GM19397 (cell line): ENCODE measurements at regions not wholly inside any gene's neighbourhood (a gene's known extent, or its start where the extent isn't known, plus 50 kb on each side); places are given as distances from the start of the nearest gene placed in this dataset.

Experiments
- ATAC-seq: cut with Tn5 transposase; IDR thresholded peaks from one replicate; pipeline ENCODE4 v1.9.1; 2021; ENCODE audit warnings: mild to moderate bottlenecking, moderate library complexity; ENCODE audit not compliant: unreplicated experiment

GRCh38 chr18:21991886-21992285, 177.5 kb upstream of the GATA6 start:
- no peak for ATAC-seq

GRCh38 chr18:21996351-21996826, 173.0 kb upstream of the GATA6 start:
- no peak for ATAC-seq

- no peak for ATAC-seq
Measured at GRCh38 chr18:21997207-21998143, 171.9 kb upstream of the GATA6 start.

GRCh38 chr18:21998486-21998885, 170.9 kb upstream of the GATA6 start:
- ATAC-seq = no peak

GRCh38 chr18:22001912-22002487, 167.4 kb upstream of the GATA6 start:
- ATAC-seq = no peak

- ATAC-seq = no peak
Measured at GRCh38 chr18:22005191-22005841, 164.1 kb upstream of the GATA6 start.

GRCh38 chr18:22006458-22006857, 162.9 kb upstream of the GATA6 start:
- no peak for ATAC-seq

- ATAC-seq = no peak
Measured at GRCh38 chr18:22009242-22009641, 160.1 kb upstream of the GATA6 start.

- no peak for ATAC-seq
Measured at GRCh38 chr18:22013993-22014392, 155.4 kb upstream of the GATA6 start.

GRCh38 chr18:22015156-22015555, 154.2 kb upstream of the GATA6 start:
- ATAC-seq = no peak

- ATAC-seq = no peak
Measured at GRCh38 chr18:22018366-22018765, 151.0 kb upstream of the GATA6 start.

- no peak for ATAC-seq
Measured at GRCh38 chr18:22019193-22019592, 150.2 kb upstream of the GATA6 start.

GRCh38 chr18:22020127-22020866, 149.1 kb upstream of the GATA6 start:
- no peak for ATAC-seq

- ATAC-seq = no peak
Measured at GRCh38 chr18:22020867-22021370, 148.5 kb upstream of the GATA6 start.

GRCh38 chr18:22021701-22022100, 147.7 kb upstream of the GATA6 start:
- ATAC-seq = no peak

- no peak for ATAC-seq
Measured at GRCh38 chr18:22024924-22025323, 144.5 kb upstream of the GATA6 start.

GRCh38 chr18:22026362-22026761, 143.0 kb upstream of the GATA6 start:
- no peak for ATAC-seq

GRCh38 chr18:22026889-22027288, 142.5 kb upstream of the GATA6 start:
- no peak for ATAC-seq

GRCh38 chr18:22031611-22032010, 137.8 kb upstream of the GATA6 start:
- ATAC-seq = no peak

- ATAC-seq = no peak
Measured at GRCh38 chr18:22032392-22032961, 136.9 kb upstream of the GATA6 start.
